Osteoblast (primary cell): ENCODE measurements at regions not wholly inside any gene's neighbourhood (a gene's known extent, or its start where the extent isn't known, plus 50 kb on each side); places are given as distances from the start of the nearest gene placed in this dataset.

ENCODE experiments used
- DNase-seq: peaks from one replicate; pipeline ENCODE4 v3.0.0; 2011; ENCODE audit warnings: low spot score, mixed read lengths; ENCODE audit not compliant: insufficient read length; ENCODE audit errors: missing footprints
- H2AFZ ChIP-seq: 2 replicates; pipeline ENCODE4 v1.6.0; 2011; ENCODE audit warnings: mild to moderate bottlenecking, low read length
- H3K27ac ChIP-seq: 2 replicates; pipeline ENCODE4 v1.5.1; 2011; ENCODE audit warnings: mild to moderate bottlenecking, low read depth, low read length, moderate library complexity
- H3K27me3 ChIP-seq: 2 replicates; pipeline ENCODE4 v1.6.0; 2012; ENCODE audit warnings: mild to moderate bottlenecking, control low read depth, inconsistent platforms, low read length, moderate library complexity; ENCODE audit not compliant: insufficient read depth
- H3K36me3 ChIP-seq: 2 replicates; pipeline ENCODE4 v1.5.1; 2011; ENCODE audit warnings: mild to moderate bottlenecking, low read length, control low read depth, moderate library complexity; ENCODE audit not compliant: insufficient read depth
- H3K4me1 ChIP-seq: 2 replicates; pipeline ENCODE4 v1.5.1; 2011; ENCODE audit warnings: mild to moderate bottlenecking, low read length, control low read depth, moderate library complexity; ENCODE audit not compliant: insufficient read depth
- H3K4me2 ChIP-seq: 2 replicates; pipeline ENCODE4 v1.6.0; 2011; ENCODE audit warnings: mild to moderate bottlenecking, low read length; ENCODE audit not compliant: insufficient read depth
- H3K4me3 ChIP-seq: fragments of 200-600 bp; sonication (generic); 3 replicates; pipeline ENCODE4 v1.5.1; 2012; ENCODE audit warnings: mild to moderate bottlenecking, low read length, inconsistent platforms; ENCODE audit not compliant: insufficient read depth
- H3K79me2 ChIP-seq: 2 replicates; pipeline ENCODE4 v1.6.0; 2012; ENCODE audit warnings: mild to moderate bottlenecking, low read length, control low read depth, inconsistent platforms; ENCODE audit not compliant: insufficient read depth
- H3K9me3 ChIP-seq: 2 replicates; pipeline ENCODE4 v1.5.1; 2011; ENCODE audit warnings: low read depth, low read length, control low read depth
- H4K20me1 ChIP-seq: 2 replicates; pipeline ENCODE4 v1.6.0; 2012; ENCODE audit warnings: mild to moderate bottlenecking, low read length, control low read depth; ENCODE audit not compliant: insufficient read depth
- TF ChIP-seq, protein P1 (sequence below): IDR thresholded peaks from 2 replicates; pipeline ENCODE4 v1.5.1; 2011; ENCODE audit warnings: mild to moderate bottlenecking, low read depth, low read length, moderate library complexity; ENCODE audit errors: extremely low read depth

DNA sequence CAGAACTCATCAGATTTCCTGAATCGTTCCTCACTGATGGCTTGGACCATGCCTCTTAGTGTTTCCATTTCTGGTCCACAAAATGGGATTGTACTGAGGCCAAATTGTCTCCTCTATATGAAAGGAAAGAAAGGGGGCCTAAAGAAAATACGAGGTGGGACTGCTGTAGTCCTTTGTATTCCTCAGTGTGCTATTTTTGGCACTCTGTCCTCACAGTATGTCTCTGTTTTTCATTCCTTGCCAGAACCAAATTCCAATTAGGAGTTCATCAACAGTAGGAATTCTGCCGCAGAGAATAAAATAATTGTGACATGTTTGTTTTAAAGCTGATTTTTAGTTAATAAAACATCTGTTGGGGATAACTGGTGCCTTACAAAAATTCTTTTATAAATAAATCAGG lies 515.7 kb downstream of the SMARCA1 start:
- Histone ChIP-seq H3K36me3 (no peaks in the 10 kb centered on the region), H4K20me1 (no peaks in the 10 kb centered on the region), H3K27me3 (no peaks in the 10 kb centered on the region), H2AFZ (no peak overlapping the region), H3K27ac (no peak overlapping the region), H3K4me3 (no peak overlapping the region), H3K9me3 (no peaks in the 10 kb centered on the region), H3K4me2 (no peak overlapping the region), H3K4me1 (no peaks in the 10 kb centered on the region), H3K79me2 (no peaks in the 10 kb centered on the region)
- no peak for DNase-seq
- TF ChIP-seq, protein P1, sequence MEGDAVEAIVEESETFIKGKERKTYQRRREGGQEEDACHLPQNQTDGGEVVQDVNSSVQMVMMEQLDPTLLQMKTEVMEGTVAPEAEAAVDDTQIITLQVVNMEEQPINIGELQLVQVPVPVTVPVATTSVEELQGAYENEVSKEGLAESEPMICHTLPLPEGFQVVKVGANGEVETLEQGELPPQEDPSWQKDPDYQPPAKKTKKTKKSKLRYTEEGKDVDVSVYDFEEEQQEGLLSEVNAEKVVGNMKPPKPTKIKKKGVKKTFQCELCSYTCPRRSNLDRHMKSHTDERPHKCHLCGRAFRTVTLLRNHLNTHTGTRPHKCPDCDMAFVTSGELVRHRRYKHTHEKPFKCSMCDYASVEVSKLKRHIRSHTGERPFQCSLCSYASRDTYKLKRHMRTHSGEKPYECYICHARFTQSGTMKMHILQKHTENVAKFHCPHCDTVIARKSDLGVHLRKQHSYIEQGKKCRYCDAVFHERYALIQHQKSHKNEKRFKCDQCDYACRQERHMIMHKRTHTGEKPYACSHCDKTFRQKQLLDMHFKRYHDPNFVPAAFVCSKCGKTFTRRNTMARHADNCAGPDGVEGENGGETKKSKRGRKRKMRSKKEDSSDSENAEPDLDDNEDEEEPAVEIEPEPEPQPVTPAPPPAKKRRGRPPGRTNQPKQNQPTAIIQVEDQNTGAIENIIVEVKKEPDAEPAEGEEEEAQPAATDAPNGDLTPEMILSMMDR: no peak

DNA sequence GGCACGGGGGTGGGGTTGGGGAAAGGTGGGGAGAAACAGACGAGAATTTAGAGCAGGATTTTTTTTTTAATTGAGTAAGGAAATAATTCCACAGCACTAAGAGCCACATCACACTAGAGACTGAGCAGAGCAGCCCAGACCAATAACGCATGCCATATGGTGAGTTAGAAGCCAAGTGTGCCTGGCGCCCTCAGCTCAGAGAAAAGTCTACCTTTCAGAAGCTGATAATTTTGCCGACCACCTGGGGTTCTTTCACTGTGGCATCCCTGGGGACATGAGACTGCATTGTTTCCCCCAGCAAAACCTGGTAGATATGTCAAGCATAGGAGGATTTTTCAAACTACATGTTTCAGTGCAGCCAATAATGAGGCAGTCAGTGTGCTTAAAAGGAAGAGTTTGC lies 516.8 kb downstream of the SMARCA1 start:
- TF ChIP-seq, protein P1: no peak
- Histone ChIP-seq H3K36me3 (no peaks in the 10 kb centered on the region), H3K27me3 (no peaks in the 10 kb centered on the region), H3K4me3 (no peak overlapping the region), H3K4me2 (no peak overlapping the region), H4K20me1 (no peaks in the 10 kb centered on the region), H3K4me1 (no peaks in the 10 kb centered on the region), H2AFZ (no peak overlapping the region), H3K27ac (no peak overlapping the region), H3K79me2 (no peaks in the 10 kb centered on the region), H3K9me3 (no peaks in the 10 kb centered on the region)
- DNase-seq: no peak

DNA sequence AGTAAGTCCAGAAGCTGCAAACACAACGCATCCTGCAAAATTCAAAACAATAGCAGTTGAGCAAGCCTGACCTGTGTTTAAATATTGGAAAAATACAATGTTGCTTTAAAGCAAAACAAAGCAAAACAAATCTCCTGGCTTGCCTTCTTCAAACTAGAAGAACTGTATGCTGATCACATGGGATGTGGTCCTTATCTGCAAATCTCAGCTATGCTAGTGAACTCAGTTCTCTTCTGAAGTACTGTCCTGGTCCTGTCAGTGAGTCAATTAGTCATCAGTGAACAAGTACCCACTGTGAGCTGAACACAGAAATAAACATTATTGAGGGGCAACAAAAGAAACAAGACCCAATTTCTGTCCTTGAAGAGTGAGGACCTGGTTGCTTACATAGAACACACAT lies 522.5 kb downstream of the SMARCA1 start:
- Histone ChIP-seq H3K9me3 (no peaks in the 10 kb centered on the region), H3K4me3 (no peak overlapping the region), H4K20me1 (no peaks in the 10 kb centered on the region), H3K4me1 (no peaks in the 10 kb centered on the region), H3K27me3 (no peaks in the 10 kb centered on the region), H3K36me3 (no peaks in the 10 kb centered on the region), H3K27ac (no peak overlapping the region), H3K79me2 (no peaks in the 10 kb centered on the region), H2AFZ (no peak overlapping the region), H3K4me2 (no peak overlapping the region)
- TF ChIP-seq, protein P1: no peak
- no peak for DNase-seq

DNA sequence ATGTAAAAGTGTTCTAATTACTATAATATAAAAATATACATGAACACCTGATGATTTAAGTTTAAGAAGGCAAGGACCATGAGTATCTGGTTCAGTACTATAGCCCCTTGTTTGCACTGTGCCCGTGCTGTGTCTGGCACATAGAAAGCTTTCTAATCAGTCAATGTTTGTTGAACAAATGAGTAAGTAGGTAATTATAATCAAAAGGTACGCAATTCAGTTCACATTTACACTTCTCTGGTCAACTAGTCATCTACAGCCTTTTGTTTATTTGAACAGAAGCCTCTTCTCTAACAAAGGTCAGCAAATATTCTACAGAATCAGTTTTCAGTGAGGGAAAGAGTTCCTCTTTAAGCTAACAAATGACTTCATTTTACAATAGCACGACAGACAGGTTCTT lies 523.3 kb downstream of the SMARCA1 start:
- Histone ChIP-seq H3K4me2 (no peak overlapping the region), H3K27me3 (no peaks in the 10 kb centered on the region), H4K20me1 (no peaks in the 10 kb centered on the region), H3K36me3 (no peaks in the 10 kb centered on the region), H3K4me3 (no peak overlapping the region), H2AFZ (no peak overlapping the region), H3K27ac (no peak overlapping the region), H3K4me1 (no peaks in the 10 kb centered on the region), H3K79me2 (no peaks in the 10 kb centered on the region), H3K9me3 (no peaks in the 10 kb centered on the region)
- DNase-seq: no peak
- TF ChIP-seq, protein P1: no peak
